GM19463 (cell line): ENCODE measurements at regions not wholly inside any gene's neighbourhood (a gene's known extent, or its start where the extent isn't known, plus 50 kb on each side); places are given as distances from the start of the nearest gene placed in this dataset.
"Not testable (repeated sequence)": the region's sequence is repeated elsewhere in the genome, so short reads cannot be mapped to it uniquely, and the experiment has no call there.

ENCODE experiments used
- ATAC-seq: cut with Tn5 transposase; IDR thresholded peaks from one replicate; pipeline ENCODE4 v1.9.1; 2021; ENCODE audit warnings: mild to moderate bottlenecking, moderate library complexity; ENCODE audit not compliant: unreplicated experiment

DNA sequence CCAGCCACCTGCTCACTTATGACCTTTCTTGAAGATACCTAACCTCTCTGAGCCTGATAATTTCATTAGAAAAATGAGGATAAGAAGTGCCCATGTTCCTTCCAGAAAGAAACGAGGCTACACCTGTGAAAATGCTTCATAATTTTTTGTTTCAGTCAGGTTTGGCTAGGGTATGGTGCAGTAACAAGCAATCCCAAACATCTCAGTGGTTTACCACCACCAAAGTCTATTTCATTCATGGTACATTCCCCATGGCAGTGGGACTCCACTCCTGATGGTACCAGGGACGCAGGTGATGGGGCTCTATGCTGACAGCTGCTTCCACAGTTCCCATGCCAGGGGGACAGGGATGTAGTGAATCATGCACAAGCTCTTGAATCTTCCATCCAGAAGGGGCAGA lies 147.6 kb upstream of the CES5A start:
- no peak for ATAC-seq

DNA sequence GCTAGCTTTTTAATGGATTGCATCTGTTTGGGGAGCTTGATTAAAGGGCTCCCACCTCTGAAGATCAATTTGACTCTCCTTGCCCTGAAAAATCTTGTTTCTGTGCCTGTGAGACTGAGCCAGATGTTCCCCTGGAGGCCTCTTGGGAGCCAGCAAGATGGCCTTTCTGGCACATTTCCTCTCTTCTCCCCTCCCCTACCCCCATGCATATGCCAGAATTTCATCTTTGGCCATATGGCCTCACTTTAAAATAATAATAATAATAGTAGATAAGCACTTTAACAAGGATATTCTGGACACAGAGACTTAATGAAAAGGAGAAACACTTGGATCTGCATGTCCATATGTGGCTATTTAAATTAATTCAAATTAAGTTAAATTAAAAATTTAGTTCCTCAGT lies 144.1 kb upstream of the CES5A start:
- no peak for ATAC-seq

DNA sequence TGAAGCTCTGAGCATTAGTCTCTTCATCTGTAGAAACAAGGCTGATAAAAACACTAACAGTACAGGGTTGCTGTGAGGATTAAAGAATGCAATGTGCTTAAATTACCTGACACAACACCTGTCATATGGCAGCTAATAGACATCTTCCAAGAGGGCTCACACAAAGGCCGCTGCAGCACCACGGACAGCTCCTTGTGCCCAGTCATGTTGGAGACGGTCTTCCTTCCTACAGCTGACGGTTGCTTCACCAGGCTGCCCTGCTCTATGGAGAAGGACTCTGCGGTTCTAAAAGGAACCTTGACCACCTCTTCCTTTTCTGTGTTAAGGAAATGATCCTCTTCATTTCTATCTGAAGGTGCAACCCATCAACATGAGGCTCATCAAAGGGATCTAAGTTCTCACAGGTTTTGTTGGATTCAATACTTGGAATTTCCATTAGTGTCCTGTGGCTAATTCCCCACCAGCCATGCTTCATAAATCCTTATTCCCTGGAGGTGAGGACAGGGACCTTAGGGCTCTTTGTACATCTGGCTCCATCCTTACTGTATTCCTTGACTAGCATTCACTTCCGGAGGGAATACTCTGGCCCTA lies 138.9 kb upstream of the CES5A start:
- no peak for ATAC-seq

DNA sequence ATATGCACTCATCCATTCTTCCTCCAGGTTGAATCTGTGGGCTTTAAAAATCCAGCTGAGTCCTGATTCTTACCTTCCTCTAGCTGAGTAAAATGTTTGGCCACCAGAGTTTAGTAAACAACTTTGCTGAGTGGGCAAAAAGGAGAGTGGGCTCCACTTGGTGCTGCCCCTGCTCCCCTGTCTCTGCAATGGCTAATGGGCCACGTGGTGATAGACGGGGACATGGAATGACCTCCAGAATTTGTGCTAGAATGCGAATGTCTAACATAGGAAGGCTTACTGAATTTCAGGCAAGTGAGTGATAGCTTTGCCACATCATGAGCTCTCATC lies 137.3 kb upstream of the CES5A start:
- ATAC-seq, result no peak

DNA sequence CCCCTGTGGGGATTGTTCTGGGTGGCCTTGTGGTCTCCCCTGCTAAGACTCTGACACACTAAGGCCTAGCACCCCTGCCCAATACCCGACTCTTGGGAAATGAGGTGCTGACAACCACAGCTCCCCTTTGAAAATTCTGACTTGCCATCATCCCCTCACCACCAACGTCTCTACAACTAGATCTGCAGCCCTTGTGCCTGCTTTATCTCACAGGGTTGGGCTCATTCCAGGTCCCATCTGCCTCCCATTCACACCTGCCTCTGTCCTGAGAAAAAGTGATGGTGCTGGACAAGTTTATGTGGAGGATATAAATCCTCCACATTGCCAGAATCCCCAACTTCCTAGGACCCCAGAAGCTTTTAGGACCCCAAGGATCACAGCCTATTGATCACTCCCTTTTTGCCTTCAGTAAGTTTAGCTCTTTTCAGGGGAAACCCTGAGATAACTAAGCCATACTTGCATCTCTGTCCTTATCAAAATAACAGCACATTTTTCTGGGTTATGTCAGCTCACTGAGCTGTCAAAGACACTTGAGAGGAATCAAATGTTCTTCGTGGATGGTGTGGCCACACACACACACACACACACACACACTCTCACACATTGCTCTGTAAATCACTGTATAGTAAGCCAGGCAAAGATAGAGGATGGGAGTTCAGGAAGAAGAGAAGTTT lies 136.8 kb upstream of the CES5A start:
- ATAC-seq, result no peak

DNA sequence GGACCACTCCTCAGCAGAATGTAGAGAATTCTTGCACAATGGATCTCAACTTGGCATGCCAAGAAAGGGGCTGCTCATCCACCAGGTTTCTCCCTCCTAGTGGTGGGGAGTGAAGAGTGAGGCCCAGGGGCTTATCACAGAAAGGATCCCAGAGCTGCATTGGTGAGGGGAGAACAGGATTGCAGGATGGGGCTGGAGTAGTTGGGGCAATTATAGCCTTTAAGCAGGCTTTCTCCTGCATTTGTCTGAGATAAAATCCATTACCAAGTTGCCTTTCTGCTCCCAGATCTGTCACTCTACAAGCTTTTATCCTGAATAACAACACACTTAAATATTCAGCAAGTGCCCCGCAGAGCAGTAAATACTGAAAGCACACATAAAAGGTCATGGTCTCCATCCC lies 130.8 kb upstream of the CES5A start:
- no peak for ATAC-seq

DNA sequence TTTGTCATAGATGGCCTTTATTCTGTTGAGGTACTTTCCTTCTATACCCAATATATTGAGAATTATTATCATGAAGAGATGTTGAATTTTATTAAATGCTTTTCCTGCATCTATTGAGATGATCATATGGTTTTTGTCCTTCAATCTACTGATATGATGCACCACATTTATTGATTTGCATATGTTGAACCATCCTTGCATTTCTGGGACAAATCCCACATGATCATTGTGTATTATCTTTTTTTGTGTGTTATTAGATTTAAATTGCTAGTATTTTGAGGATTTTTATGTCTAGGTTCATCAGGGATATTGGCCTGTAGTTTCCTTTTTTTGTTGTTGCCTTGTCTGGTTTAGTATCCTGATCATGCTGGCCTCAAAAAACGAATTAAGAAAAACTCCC lies 124.5 kb upstream of the CES5A start:
- ATAC-seq, result no peak

DNA sequence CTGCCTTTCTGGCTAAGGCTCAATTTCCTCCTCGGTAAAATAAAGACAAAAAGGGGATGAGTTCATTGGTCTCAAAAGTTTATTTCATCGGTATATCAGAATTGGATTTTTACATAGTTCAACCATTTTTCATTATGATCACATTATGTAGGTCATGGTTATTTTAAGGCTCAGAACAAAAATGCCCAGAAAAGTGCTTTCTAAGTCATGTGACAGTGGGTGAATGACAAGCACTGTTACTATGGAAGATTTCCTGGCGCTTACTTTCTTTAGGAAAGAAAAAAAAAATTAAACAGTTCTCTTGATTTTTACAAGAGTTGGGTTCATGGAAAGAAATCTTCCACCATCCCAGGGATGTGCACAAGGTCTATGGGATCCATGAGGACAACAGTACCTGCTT lies 117.9 kb upstream of the CES5A start:
- ATAC-seq, result no peak

DNA sequence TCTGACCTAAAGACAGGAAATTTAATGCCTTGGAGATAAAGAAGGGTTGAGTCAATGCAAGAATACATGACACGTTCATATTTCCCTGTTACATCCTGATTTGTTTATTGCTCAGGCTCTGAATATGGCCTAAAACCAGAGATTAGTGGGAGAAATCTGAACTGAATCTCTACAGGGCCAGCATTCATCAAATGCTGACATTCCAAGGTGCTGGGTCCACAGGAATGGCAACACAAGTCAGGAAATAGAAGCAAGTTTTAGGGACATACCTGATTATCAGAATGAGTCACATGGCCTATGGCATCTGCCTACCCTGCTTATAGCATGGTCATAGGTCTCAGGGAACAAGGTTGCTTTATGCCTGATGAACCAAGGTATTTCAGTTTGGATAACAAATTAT lies 117.4 kb upstream of the CES5A start:
- no peak for ATAC-seq

DNA sequence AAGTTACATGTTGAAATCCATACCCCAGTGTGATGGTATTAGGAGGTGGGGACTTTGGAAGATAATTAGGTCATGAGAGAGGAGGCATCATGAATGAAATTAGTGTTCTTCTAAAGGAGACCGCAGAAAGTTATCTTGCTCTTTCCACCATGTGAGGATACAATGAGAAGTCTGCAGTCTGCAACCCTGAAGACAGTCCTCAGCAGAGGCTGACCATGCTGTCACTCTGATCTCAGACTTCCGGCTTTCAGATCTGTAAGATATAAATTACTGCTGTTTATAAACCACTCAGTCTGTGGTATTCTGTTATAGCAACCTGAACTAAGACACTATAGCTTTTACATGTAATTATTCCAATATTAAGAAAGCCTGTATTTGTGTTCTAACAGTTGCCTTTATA lies 116.7 kb upstream of the CES5A start:
- no peak for ATAC-seq

DNA sequence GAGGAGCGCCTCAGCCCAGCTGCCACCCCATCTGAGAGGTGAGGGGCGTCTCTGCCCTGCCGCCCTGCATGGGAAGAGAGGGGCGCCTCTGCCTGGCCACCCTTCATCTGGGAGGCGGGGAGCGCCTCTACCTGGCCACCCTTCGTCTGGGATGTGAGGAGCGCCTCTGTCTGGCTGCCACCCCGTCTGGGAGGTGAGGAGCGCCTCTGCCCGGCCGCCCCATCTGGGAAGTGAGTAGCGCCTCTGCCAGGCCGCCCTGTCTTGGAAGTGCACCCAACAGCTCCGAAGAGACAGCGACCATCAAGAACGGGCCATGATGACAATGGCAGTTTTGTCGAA lies 114.4 kb upstream of the CES5A start:
- ATAC-seq, result no peak

DNA sequence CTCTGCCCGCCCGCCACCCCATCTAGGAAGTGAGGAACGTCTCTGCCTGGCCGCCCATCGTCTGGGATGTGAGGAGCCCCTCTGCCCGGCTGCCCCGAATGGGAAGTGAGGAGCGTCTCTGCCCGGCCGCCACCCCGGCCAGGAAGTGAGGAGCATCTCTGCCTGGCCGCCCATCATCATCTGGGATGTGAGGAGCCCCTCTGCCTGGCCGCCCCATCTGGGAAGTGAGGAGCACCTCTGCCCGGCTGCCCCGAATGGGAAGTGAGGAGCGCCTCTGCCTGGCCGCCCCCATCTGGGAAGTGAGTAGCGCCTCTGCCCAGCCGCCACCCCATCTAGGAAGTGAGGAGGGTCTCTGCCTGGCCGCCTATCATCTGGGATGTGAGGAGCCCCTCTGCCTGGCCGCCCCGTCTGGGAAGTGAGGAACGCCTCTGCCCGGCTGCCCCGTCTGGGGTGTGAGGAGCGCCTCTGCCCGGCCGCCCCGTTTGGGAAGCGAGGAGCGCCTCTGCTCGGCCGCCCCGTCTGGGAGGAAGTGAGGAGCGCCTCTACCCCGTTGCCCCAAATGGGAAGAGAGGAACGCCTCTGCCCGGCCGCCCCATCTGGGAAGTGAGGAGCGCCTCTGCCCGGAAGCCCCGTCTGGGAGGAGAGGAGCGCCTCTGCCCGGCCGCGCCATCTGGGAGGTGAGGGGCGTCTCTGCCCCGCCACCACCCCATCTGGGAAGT lies 113.8 kb upstream of the CES5A start:
- not testable (repeated sequence) for ATAC-seq

DNA sequence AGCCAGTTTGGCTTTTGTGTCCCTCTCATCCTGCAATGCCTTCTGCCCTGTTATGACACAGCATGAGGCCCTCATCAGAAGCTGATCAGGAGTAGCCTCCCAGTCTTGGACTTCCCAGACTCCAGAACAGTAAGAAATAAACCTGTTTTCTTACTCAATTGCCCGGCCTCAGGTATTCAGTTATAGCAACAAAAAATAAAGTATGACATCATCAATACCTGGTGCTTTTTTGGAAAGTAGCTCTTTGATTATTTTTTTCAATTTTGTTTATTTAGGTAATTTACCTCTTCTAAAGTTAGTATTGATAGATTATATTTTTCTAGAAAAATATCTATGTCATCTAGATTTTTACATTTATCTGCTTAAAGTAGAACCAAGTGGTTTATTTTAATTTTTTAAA lies 112.8 kb upstream of the CES5A start:
- ATAC-seq, result no peak

DNA sequence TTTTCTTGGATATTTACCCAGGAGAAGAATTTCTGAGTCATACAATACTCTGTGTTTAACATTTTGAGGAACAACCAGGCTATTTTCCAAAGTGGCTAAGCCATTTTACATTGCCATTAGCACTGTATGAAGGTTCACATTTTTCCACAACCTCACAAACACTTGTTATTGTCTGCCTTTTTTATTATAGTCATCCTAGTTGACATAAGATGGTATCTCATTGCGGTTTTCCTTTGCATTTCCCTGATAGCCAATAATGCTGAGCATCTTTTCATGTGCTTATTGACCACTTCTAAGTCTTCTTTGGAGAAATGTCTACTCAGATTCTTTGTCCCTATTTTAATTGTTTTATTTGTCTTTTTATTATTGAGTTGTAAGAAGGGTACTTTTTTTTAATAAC lies 107.4 kb upstream of the CES5A start:
- ATAC-seq, result no peak

DNA sequence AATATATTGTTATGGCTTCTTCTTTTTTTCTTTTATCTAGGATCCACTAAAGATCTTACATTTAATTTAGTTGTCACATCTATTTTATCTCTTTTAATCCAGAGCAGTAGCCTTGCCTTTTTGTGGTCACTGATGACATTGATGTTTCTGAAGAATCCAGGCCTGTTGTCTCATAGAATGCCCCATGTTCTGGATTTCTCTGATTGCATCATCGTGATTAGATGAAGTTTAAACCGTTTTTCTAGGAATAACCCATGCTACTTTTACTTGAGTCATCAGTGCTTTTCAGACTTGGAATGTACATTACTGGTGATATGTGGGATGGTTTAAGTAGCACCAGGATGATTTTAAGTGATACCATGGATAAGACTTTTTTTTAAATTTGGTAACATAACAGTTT lies 106.4 kb upstream of the CES5A start:
- no peak for ATAC-seq

DNA sequence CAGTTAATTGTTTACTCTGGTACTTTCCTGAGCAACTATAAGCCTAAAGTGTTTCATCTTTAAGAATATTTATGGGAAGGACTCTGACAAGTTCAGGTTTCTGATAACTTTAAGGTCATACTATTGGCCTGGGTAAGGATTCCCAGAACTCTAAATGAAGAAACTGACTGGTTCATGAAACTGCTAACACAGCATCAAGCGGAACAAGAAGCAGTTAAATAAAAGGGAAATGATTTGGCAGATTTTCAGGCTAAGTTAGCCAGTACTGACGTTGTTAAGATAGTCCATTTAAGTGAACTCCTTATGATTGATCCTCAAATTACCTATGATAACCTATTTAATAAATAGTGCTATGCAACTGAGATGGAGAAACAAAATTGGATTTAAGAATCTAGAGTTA lies 101.6 kb upstream of the CES5A start:
- ATAC-seq, result no peak

DNA sequence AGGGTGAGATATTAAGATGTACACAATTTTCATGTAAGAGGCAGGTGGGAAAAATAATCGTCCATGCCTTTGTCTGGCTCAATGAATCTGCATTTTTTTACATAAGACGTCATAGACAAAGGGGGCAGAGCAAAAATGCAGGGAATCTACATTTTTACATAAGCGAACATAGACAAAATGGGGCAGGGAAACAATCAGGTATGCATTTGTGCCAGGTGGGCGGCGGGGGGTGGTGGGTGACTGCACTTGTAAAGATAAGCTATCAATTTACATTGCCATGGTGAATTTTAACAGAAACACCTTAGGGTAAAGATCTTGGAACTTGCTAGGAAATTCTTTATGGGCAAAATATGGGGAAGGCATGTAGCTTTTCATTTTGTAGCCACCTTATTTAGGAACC lies 96.3 kb upstream of the CES5A start:
- no peak for ATAC-seq

DNA sequence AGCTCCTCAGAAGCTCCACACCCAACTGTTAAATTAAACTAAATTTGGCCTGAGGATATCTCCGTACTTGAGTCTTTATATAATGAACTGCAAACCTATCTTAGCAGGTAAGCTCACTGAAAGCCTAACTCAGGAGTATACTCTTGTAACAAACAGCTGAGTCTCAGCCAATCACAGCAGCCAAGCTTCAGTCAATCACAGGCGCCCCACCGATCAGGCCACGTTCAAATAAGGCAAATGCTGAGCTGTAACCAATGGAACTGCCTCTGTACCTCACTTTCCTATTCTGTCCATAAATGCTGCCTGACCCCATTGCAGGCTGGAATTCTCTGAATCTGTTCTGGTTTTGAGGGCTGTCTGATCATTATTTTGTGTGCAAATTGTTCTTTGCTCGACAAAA lies 93.0 kb upstream of the CES5A start:
- no peak for ATAC-seq

DNA sequence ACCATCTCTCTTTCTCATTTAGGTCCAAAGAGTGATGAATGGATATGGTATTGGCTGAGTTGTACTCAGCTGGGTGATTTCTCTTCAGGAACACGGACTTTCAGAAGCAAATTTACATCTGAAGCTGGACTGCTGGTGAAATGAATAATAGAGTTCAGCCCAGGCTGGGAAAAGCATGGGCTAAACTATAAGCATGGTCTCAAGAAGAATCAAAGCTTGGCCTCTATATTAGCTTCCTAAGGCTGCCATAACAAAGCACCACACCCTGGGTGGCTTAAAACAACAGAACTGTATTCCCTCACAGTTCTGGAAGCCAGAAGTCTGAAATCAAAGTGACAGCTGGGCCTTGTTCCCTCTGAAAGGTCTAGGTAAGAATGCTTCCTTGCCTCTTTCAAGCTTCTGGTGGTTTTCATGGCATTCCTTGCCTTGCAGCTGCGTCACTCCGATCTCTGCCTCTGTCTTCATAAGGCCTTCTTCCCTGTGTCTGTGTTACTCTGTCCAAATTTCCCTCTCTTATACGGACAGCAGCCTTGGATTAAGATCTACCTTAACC lies 89.8 kb upstream of the CES5A start:
- no peak for ATAC-seq

DNA sequence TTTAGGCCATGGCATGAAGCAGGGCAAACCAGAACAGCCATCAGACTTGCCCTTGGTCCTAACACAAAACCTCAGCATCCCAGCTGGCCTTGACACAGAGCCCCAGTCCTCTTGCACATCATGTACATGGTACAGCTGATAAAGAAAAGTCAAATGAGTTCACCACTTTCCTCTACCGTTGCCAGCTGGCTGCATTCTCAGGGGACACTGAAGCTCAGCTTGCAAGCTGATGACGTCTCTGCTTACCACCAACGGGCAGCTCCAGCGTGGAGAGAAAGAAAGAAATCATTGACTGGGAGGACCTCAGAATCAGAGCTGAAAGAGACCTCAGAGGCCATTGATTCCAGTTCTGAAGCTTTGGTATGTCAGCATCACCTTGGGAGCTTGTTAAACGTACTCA lies 80.7 kb upstream of the CES5A start:
- ATAC-seq, result no peak

DNA sequence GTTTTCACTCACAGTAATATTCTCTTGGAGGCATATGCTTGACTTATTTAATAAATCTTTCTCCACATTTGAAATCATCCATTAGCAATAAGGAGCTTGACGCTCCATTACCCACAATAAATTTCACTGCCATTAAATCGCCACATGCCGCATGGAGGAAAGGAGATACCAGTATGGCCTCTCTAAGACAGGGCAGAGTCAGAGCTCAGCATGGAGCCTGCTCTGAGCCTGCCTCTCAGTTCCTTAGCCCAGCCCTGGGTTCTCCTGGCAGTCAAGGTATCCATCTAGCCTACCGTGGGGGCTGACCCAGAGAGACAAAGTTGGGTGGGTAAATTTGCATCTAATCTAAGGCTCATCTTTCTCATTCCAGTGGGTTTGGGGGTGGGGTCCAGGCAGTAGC lies 80.3 kb upstream of the CES5A start:
- ATAC-seq, result no peak

DNA sequence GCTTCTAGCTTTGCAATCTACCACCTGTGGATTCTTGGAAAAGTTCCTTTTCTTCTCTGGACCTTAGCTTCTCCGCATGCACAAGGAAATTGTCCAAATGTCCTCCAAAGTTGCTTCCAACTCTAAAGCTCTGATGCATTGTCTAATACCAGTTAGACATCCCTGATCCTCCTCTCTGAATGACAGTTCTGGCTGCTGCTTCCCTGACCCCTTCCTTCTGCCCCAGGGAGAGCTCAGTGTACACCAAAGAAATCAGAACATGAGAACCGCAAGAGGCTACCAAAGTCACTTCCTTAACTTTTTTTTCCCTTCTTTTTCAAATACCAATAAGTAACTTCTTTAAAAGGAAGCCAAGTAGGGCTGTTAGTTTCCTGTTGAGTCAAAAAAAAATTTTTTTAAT lies 79.7 kb upstream of the CES5A start:
- no peak for ATAC-seq

DNA sequence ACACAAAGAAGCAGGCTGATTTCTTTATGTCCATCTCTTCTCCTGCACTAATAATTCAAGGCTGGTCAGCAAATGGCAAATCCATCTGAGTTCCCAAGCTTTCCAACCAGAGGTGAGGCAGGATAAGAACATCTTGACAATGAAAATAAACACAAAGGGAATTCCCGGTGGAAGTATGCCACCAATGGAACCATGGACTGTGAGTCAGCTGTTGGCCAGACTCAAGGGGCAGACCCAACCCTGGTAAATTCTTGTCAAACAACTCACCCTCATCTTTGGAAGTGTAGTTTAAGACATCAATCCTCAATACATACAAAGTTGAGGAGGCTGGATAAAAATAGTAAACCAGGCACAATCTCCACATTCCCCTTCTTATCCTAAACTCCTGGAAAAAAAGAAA lies 74.3 kb upstream of the CES5A start:
- ATAC-seq, result no peak
